HG02852 (cell line): ENCODE measurements at regions not wholly inside any gene's neighbourhood (a gene's known extent, or its start where the extent isn't known, plus 50 kb on each side); places are given as distances from the start of the nearest gene placed in this dataset.
"Not testable (repeated sequence)": the region's sequence is repeated elsewhere in the genome, so short reads cannot be mapped to it uniquely, and the experiment has no call there.

Source experiments
- ATAC-seq: cut with Tn5 transposase; IDR thresholded peaks from one replicate; pipeline ENCODE4 v1.9.1; 2021; ENCODE audit warnings: mild to moderate bottlenecking, moderate library complexity; ENCODE audit not compliant: unreplicated experiment

GRCh38 chr11:98060759-98061158 lies 960.0 kb upstream of the CNTN5 start:
- no peak for ATAC-seq

DNA sequence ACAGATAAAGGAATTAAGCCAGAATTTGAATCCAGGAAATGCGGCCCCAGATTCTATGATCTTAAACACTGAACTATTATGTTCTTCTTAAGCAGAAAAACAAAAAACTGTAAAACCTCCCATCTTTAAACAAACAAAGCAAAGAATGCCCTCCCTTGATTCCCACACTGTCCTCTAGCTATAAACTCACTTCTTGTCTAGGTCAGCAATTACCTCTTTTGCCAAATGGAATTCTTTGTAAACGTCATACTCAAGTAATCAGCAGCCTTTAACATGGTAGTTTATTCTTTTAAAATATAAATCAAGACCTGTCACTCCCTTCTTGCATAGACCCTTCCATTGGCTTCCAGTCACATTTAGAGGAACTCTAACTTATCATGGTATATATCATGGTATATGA lies 958.9 kb upstream of the CNTN5 start:
- no peak for ATAC-seq

DNA sequence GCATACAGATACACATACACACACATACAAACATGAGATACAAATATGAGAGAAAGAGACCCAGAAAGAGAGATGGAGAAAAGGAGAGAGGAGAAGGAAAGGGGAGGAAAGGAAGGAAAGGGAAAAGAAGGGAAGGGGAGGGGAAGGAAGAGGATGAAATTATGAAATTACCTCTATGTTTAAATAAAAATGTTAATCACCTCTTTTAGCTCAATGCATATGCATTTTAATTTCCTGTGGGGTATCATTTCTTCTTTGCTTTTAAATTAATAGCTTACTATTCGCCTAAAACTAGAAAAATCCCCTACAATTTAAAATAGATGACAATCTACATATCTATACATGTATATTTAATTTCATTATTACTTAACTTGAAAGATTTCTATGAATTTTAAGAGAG lies 958.0 kb upstream of the CNTN5 start:
- no peak for ATAC-seq

DNA sequence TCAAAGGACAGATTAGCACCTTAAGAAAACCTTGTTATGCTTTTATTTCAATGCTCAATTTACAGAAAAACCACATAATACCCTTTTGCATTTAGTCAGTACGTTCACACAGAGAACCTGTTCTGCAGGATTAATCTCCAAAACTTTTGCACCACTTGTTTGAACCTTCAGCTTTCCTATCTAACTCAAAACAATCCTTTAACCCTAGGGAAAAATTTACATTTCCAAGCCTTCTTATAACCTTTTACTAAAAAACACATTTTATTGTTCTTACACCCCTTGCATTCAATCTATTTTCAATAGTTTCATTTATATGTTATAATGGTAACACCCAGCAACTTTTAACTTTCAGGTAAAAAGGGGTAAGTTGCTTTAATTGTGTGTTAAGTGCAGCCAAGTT lies 952.5 kb upstream of the CNTN5 start:
- no peak for ATAC-seq

DNA sequence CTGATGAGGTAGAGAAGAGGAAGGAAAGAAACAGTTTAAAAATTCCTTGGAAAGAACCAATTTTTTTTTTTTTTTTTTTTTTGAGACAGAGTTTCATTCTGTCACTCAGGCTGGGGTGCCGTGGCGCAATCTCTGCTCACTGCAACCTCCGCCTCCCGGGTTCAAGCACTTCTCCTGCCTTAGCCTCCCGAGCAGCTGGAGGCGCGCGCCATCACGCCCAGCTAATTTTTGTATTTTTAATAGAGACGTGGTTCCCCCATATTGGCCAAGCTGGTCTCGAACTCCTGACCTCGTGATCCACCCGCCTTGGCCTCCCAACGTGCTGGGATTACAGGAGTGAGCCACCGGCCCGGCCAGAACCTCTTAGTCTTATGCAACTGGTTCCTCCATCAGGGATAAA lies 951.6 kb upstream of the CNTN5 start:
- not testable (repeated sequence) for ATAC-seq

DNA sequence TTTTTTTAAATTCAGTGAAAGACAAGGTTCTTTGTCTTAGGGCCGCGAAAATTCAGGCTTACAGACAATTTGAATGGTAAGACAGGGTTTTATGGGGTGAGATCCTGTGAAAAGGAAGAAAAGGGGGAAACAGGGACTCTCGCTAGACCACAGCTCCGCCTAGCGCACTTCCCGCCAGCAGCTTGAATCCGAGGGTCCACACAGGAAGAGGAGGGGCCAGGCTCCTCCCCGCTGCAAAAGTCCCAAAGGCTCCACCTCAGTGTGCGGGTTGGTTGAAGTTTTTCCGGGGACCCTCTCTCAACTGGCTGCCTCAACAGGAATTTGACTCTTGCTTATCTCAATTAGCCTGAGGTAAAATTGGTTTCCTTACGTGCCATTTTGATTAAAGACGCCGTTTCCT lies 950.9 kb upstream of the CNTN5 start:
- no peak for ATAC-seq

DNA sequence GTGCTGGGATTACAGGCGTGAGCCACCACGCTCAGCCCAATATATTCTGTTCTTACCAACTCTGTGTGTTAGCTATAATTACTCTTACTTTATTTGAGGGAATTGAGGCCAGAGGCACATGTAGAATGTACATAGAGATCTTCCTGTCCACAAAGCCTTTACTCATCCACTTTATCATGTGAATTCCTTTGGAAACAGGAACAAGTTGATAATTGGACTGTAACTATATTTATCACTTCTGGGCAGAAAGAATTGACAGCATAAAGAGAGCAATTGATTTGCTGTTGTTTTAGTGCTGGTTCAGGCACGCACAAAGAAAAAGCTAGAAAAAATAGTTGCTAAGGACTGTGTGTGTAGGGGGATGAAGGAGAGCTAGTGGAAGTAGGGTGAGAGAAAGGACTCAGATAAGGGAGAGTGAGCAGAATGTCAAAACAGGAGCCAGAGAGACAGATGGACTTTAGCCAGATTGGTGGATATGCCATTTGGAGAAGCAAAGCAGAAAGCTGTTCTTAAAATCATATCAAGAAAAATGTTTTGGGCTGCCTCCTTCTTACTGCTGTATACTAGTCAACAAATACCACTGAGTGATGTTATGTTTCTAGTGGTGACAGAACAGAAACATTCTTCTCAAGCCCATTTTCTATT lies 929.8 kb upstream of the CNTN5 start:
- no peak for ATAC-seq

DNA sequence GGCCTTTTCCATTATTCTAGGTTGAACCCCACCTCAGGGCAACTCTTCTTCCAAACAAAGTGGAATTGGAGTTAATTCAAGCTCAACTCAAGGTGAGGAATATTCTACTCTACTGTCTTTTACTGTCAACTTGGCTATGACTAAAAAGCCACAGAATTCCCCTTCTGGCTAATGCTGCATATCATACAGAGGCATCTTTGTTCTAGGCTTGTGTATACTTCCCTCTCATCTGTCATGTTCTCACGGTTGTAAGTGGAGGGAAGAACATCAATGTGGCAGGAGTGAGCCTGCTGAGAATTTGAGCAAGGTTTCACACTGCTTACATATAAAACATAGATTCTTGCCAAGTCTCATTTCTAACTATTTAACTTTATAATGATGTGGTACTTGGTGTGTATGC lies 921.4 kb upstream of the CNTN5 start:
- ATAC-seq: no peak

- ATAC-seq: no peak
Observed at GRCh38 chr11:98100689-98101088, 920.1 kb upstream of the CNTN5 start.

- no peak for ATAC-seq
Observed at GRCh38 chr11:98101329-98101728, 919.4 kb upstream of the CNTN5 start.

GRCh38 chr11:98104249-98104648 lies 916.5 kb upstream of the CNTN5 start:
- ATAC-seq: no peak

- ATAC-seq: no peak
Observed at GRCh38 chr11:98107736-98108135, 913.0 kb upstream of the CNTN5 start.

GRCh38 chr11:98110030-98110429 lies 910.7 kb upstream of the CNTN5 start:
- no peak for ATAC-seq

GRCh38 chr11:98115873-98116272 lies 904.9 kb upstream of the CNTN5 start:
- no peak for ATAC-seq

DNA sequence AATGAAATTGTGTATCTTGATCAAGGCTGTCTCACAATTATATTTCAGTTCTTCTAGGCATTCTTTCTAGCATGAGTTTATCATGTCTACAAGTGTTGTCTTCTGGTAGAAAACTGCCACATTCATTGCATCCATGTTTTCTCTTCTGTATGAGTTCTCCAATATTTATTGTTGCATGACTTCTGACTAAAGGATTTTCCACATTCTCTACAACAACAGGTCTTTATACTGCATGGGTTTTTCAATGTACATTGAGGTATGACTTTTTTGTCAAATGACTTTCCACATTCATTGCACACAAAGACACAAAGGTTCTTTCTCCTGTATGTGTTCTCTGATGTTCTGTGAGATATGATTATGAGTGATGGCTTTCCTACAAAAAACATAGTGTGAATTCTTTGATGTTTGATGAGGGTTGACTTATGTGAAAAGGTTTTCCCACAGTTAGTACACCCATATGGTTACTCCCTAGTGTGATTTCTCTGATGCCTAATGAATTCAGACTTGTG lies 890.6 kb upstream of the CNTN5 start:
- no peak for ATAC-seq

GRCh38 chr11:98136357-98136756 lies 884.4 kb upstream of the CNTN5 start:
- no peak for ATAC-seq

DNA sequence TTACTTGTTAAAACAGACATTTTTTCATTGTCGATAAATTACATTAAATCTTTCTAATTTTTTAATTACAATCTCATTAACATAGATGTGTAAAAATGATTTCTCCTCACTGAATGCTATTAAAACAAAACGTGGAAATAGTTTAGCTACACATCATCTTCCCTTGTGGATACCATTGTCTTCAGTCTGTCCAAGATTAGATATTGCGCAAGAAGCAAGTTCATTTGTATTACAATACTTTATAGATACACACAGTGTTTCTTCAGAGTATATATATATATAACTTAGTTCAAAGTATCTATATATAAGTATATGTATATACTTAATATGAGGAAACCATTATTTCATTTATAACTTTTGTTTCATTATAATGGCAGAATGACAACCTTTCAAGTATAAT lies 883.3 kb upstream of the CNTN5 start:
- ATAC-seq: no peak

DNA sequence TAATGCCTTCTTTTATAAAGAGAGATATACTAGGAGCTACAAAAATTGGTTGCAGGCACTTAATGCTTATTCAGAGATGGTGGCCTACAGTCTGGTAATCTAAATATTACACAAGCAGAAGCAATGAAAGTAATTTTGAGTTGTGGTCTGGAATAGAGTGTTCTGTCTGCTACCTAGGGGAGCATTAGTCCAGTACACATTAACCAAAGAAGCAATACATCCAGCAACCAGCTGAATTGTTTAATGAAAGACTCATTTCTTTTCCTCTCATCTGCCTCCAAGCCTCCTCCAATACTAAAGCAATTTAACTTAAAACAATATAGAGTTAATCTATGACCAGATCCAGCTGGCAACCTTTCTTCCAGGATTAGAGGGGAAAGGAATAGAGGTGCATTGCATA lies 877.1 kb upstream of the CNTN5 start:
- no peak for ATAC-seq

DNA sequence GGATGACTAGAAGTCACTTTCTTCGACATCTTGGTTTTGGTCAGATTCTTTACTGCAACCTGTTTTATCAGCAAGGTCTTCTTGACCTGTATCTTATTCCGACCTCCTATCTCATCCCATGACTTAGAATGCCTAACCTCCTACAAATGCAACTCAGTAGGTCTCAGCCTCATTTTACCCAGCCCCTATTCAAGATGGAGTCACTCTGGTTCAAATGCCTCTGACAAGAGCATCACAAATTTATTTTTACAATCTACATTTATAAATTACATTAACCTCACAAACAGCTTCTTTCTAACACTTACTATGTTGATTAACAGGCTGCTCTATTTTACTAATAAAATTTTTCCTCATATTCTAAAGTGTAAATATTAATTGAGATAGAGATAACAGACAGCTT lies 867.0 kb upstream of the CNTN5 start:
- ATAC-seq: no peak

GRCh38 chr11:98155696-98156095 lies 865.1 kb upstream of the CNTN5 start:
- ATAC-seq: no peak

GRCh38 chr11:98177925-98178324 lies 842.8 kb upstream of the CNTN5 start:
- no peak for ATAC-seq

- ATAC-seq: no peak
Observed at GRCh38 chr11:98180511-98180910, 840.2 kb upstream of the CNTN5 start.

GRCh38 chr11:98180921-98181320 lies 839.8 kb upstream of the CNTN5 start:
- no peak for ATAC-seq
